ENCODE measurements at regions not wholly inside any gene's neighbourhood (a gene's known extent, or its start where the extent isn't known, plus 50 kb on each side); places are given as distances from the start of the nearest gene placed in this dataset.

- no peaks in the 10 kb centered on the region for H3K27me3 ChIP-seq
- no peak for DNase-seq
- no peak overlapping the region for H3K27ac ChIP-seq
- H3K9me3 ChIP-seq: no peaks in the 10 kb centered on the region
- no peaks in the 10 kb centered on the region for H3K36me3 ChIP-seq
- intact Hi-C loops (cut with DNase I; ENCODE audit: low total_unique reads): no loop called here
- TF ChIP-seq CTCF (IDR thresholded peaks at IDR 0.05): no peak
- H3K4me3 ChIP-seq: no peak overlapping the region
- H3K4me1 ChIP-seq: no peaks in the 10 kb centered on the region
These were observed 223.9 kb upstream of the POM121L12 start for GRCh38 chr7:52811537-52811936.

GRCh38 chr7:52799817-52800216 is 235.6 kb upstream of the POM121L12 start:
- Histone ChIP-seq H3K27ac (no peak overlapping the region), H3K27me3 (no peaks in the 10 kb centered on the region), H3K9me3 (no peaks in the 10 kb centered on the region), H3K36me3 (no peaks in the 10 kb centered on the region), H3K4me3 (no peak overlapping the region), H3K4me1 (no peaks in the 10 kb centered on the region)
- intact Hi-C loops (cut with DNase I; ENCODE audit: low total_unique reads): no loop called here
- DNase-seq: no peak
- no peak for TF ChIP-seq CTCF (IDR thresholded peaks at IDR 0.05)

GRCh38 chr7:52797801-52798200 is 237.6 kb upstream of the POM121L12 start:
- Histone ChIP-seq H3K4me3 (no peak overlapping the region), H3K9me3 (no peaks in the 10 kb centered on the region), H3K4me1 (no peaks in the 10 kb centered on the region), H3K27ac (no peak overlapping the region), H3K36me3 (no peaks in the 10 kb centered on the region), H3K27me3 (no peaks in the 10 kb centered on the region)
- no peak for DNase-seq
- intact Hi-C loops (cut with DNase I; ENCODE audit: low total_unique reads): no loop called here
- TF ChIP-seq CTCF (IDR thresholded peaks at IDR 0.05): no peak

DNA sequence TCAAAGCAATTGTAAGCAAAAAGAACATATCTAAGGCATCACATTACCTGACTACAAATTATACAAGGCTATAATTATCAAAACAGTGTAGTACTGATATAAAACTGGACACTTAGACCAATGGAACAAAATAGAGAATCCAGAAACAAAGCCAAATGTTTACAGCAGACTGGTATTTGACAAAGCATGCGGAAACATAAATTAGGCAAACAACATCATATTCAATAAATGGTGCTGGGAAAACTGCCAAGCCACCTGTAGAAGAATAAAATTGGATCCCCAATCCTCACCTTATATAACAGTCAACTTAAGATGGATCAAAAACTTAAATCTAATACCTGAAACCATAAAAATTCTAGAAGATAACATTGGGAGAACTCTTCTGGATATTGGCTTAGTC is 240.8 kb upstream of the POM121L12 start:
- DNase-seq: no peak
- TF ChIP-seq CTCF (IDR thresholded peaks at IDR 0.05): no peak
- H3K4me1 ChIP-seq: no peaks in the 10 kb centered on the region
- intact Hi-C loops (cut with DNase I; ENCODE audit: low total_unique reads): no loop called here
- H3K27ac ChIP-seq: no peak overlapping the region
- no peaks in the 10 kb centered on the region for H3K27me3 ChIP-seq
- H3K9me3 ChIP-seq: no peaks in the 10 kb centered on the region
- no peak overlapping the region for H3K4me3 ChIP-seq
- no peaks in the 10 kb centered on the region for H3K36me3 ChIP-seq

GRCh38 chr7:52791176-52791700 is 244.2 kb upstream of the POM121L12 start:
- TF ChIP-seq CTCF (IDR thresholded peaks at IDR 0.05): no peak
- no peaks in the 10 kb centered on the region for H3K27me3 ChIP-seq
- DNase-seq: no peak

GRCh38 chr7:52786174-52786573 is 249.3 kb upstream of the POM121L12 start:
- Histone ChIP-seq H3K27ac (no peak overlapping the region), H3K36me3 (no peaks in the 10 kb centered on the region), H3K9me3 (no peaks in the 10 kb centered on the region), H3K4me1 (no peaks in the 10 kb centered on the region), H3K27me3 (no peaks in the 10 kb centered on the region), H3K4me3 (no peak overlapping the region)
- no peak for DNase-seq
- intact Hi-C loops (cut with DNase I; ENCODE audit: low total_unique reads): no loop called here
- TF ChIP-seq CTCF (IDR thresholded peaks at IDR 0.05): no peak

More at GRCh38 chr7:52791176-52791700, 244.2 kb upstream of the POM121L12 start:
- Histone ChIP-seq H3K27ac (no peak overlapping the region), H3K4me1 (no peaks in the 10 kb centered on the region), H3K4me3 (no peak overlapping the region), H3K9me3 (no peaks in the 10 kb centered on the region), H3K36me3 (no peaks in the 10 kb centered on the region)
- intact Hi-C loops (cut with DNase I; ENCODE audit: low total_unique reads): no loop called here

All from tibial artery (tissue), 4 donors.